Ascending aorta (tissue), 2 donors: ENCODE measurements at regions not wholly inside any gene's neighbourhood (a gene's known extent, or its start where the extent isn't known, plus 50 kb on each side); places are given as distances from the start of the nearest gene placed in this dataset.

ENCODE experiments used
- DNase-seq, 2 donors: peaks; one replicate each; pipeline ENCODE4 v3.0.0-alpha.2; 2019; ENCODE audit warnings: low spot score in 2 of 2
- H3K27ac ChIP-seq, 2 donors: fragments of 200-600 bp; sonication (generic); one replicate each; pipeline ENCODE4 v1.5.1; 2016 to 2017; ENCODE audit warnings: mild to moderate bottlenecking in 1 of 2
- H3K27me3 ChIP-seq: fragments of 200-600 bp; sonication (generic); one replicate; pipeline ENCODE4 v1.5.1; 2017
- H3K36me3 ChIP-seq, 2 donors: fragments of 200-600 bp; sonication (generic); one replicate each; pipeline ENCODE4 v1.5.1; 2016
- H3K4me1 ChIP-seq, 2 donors: fragments of 200-600 bp; sonication (generic); one replicate each; pipeline ENCODE4 v1.5.1; 2016 to 2017; ENCODE audit warnings: mild to moderate bottlenecking in 1 of 2
- H3K4me3 ChIP-seq, 2 donors: fragments of 200-600 bp; sonication (generic); one replicate each; pipeline ENCODE4 v1.5.1; 2016 to 2017; ENCODE audit warnings: mild to moderate bottlenecking in 1 of 2
- H3K9me3 ChIP-seq, 2 donors: fragments of 200-600 bp; sonication (generic); one replicate each; pipeline ENCODE4 v1.5.1; 2016
- intact Hi-C: fragments of 100-400 bp; cut with DNase I; formaldehyde crosslinking; loops from one replicate; pipeline ENCODE4 v1.15.1; 2023
- TF ChIP-seq, protein P1 (sequence below), 3 experiments: fragments of 200-600 bp in 2 of 3; fragments of 450-650 bp in 1 of 3; sonication (generic) in 2 of 3; IDR thresholded peaks; one replicate each; pipeline ENCODE4 v1.5.1; 2016 to 2019; ENCODE audit warnings: antibody characterized with exemption in 3 of 3, mild to moderate bottlenecking in 1 of 3, moderate library complexity in 1 of 3

DNA sequence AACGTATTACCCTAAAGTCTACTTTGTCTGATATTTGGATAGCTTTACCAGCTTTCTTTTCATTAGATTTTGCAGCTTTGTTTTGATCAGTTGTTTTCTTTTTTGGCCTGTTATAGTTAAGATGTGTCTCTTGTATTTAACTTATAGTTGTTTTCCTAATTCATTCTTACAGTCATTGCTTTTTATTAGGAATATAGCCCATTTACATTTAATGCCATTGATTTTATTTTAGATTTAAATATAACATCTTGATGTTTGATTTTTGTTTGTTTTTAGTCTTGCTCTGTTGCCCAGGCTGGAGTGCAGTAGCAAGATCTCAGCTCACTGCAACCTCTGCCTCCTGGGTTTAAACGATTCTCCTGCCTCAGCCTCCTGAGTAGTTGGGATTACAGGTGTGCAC is 215.9 kb upstream of the HDAC4 start:
- no peak for DNase-seq

DNA sequence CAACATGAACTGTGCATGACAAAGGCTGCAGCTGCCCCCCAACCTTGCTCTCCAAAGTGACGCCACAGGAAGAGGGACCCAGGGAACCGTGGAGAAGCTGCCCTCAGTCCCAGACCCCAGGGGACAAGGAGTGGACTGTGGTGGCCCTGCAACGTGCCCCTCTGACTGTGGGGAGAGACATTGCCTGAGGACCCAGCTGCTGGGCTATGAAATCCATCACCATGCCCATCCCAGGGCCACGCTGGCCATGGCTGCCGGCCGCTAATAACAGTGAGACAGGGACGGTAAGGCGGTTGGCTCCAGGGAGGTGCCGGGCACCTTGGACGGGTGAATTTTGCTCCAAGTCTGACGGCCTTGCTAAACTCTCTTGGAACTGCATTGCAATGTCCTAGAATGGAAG is 211.3 kb upstream of the HDAC4 start:
- TF ChIP-seq, protein P1, sequence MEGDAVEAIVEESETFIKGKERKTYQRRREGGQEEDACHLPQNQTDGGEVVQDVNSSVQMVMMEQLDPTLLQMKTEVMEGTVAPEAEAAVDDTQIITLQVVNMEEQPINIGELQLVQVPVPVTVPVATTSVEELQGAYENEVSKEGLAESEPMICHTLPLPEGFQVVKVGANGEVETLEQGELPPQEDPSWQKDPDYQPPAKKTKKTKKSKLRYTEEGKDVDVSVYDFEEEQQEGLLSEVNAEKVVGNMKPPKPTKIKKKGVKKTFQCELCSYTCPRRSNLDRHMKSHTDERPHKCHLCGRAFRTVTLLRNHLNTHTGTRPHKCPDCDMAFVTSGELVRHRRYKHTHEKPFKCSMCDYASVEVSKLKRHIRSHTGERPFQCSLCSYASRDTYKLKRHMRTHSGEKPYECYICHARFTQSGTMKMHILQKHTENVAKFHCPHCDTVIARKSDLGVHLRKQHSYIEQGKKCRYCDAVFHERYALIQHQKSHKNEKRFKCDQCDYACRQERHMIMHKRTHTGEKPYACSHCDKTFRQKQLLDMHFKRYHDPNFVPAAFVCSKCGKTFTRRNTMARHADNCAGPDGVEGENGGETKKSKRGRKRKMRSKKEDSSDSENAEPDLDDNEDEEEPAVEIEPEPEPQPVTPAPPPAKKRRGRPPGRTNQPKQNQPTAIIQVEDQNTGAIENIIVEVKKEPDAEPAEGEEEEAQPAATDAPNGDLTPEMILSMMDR (IDR thresholded peaks at IDR 0.05) = no peak
- H3K36me3 ChIP-seq = no peaks in the 10 kb centered on the region
- peaks cover 0 to 8% of the 10 kb centered on the region in 2 donors for H3K9me3 ChIP-seq
- DNase-seq = peak in 1 of 2 donors; percentile 41
- H3K27ac ChIP-seq = no peak overlapping the region
- H3K27me3 ChIP-seq = no peaks in the 10 kb centered on the region
- intact Hi-C loops = no loop called here
- no peaks in the 10 kb centered on the region for H3K4me1 ChIP-seq
- H3K4me3 ChIP-seq = no peak overlapping the region

More for the DNA sequence above, 215.9 kb upstream of the HDAC4 start:
- Histone ChIP-seq H3K36me3 (no peaks in the 10 kb centered on the region), H3K9me3 (peaks cover 0 to 15% of the 10 kb centered on the region in 2 donors), H3K4me3 (no peak overlapping the region), H3K27ac (no peak overlapping the region), H3K27me3 (no peaks in the 10 kb centered on the region), H3K4me1 (no peaks in the 10 kb centered on the region)
- intact Hi-C loops = no loop called here
- TF ChIP-seq, protein P1 (IDR thresholded peaks at IDR 0.05) = no peak

DNA sequence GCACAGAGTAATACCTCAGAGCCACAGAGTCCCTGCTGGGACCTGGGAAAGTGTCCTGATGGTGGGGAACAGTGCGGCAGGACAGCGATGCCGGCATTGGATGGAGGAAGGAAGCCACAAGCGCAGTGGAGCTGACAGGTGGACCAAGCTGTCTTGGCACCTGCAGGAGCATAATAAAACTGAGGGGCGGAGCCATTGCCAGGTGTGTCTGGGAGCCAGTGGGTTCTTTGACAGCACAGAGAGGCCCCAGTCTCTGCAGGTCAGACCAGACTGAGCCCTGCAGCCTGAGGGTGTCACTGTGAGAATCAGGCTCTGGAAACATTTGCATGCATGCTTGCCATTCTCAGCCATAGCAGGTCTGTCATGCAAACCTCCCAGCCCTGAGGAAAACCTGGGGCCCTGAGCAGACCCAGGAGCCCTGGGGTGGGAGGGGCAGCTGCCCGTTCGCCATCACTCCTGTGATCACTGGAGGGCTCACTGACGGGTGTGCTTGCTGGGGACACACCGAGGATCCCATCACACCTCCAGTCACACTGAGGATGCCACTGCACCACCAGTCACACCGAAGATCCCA is 210.5 kb upstream of the HDAC4 start:
- Histone ChIP-seq H3K27me3 (no peaks in the 10 kb centered on the region), H3K27ac (no peak overlapping the region), H3K36me3 (no peaks in the 10 kb centered on the region), H3K4me3 (no peak overlapping the region), H3K4me1 (no peaks in the 10 kb centered on the region), H3K9me3 (peaks cover 0 to 2% of the 10 kb centered on the region in 2 donors)
- intact Hi-C loops = no loop called here
- DNase-seq = peak in 1 of 2 donors; percentile 45
- TF ChIP-seq, protein P1 (IDR thresholded peaks at IDR 0.05) = no peak

DNA sequence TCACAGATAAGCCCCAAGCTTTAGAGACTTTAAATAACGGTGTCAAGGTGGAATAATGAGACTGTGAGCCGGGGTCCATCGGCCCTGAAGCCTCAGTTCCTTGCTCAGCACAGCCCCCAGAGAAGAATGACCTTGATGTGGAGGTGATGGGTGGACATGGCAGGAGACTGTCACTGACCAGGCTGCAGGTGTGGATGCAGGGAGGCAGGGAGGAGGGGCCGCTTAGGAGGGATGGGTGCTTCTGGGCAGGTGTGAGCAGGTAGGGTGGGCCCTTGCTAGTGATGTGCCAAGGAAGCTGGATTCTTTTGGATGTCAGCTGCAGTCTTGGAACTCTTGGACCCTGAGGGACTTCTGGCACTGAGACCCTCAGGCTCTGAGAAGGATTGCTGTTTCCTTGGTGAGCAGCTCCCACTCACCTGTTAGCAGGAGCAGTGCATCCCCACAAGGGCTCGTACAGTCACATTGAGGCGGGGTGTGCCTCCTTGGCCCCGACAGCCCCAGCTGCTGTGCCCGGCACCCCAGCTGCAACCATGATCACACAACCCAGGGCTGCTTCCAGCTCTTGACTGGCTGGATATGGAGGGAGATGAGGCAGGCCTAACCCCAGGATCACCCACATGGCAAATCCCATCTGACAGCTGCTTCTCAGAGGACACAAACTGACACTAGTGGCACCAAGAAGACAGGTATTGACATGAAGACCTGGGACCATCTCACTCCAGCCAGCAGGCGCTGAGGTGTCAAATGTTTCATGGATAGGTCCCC is 209.8 kb upstream of the HDAC4 start:
- intact Hi-C loops = no loop called here
- DNase-seq = peak in 1 of 2 donors; percentile 35
- Histone ChIP-seq H3K27ac (no peak overlapping the region), H3K36me3 (no peaks in the 10 kb centered on the region), H3K4me3 (no peak overlapping the region), H3K4me1 (no peaks in the 10 kb centered on the region), H3K27me3 (no peaks in the 10 kb centered on the region), H3K9me3 (no peaks in the 10 kb centered on the region)
- TF ChIP-seq, protein P1 (IDR thresholded peaks at IDR 0.05) = no peak

DNA sequence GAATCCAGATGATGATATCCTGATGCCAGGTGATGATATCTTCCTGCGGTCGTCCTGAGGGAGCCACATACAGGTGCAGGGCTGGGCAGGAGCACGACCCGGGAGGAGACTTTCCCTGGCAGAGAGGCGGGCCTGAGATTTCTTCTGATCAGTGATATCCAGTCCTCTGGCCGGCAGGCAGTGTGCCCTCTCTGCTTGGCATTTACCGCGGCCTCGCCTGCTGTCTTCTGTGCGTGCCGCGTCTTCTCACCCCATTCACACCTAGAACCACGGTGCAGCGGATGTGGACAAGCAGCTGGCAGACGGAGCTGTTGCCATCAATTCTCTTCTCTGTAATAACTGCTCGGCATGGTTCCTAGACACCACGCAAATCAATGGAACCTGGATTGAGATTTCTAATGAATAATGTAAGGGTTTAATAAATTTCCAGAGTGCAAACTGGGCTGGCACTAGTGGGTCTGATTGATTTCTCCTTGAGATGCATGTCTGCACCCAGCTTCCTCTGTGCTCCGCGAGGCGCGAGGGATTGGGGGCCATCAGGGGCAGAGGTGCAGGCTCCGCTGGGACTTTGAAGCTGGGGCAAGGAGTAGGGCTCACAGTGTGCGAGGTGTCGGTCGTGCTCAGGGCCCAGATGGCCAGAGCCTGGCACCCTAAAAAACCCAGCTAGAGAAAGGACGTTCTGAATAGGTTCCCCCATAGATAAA is 208.9 kb upstream of the HDAC4 start:
- TF ChIP-seq, protein P1 (IDR thresholded peaks at IDR 0.05) = no peak
- no peaks in the 10 kb centered on the region for H3K27me3 ChIP-seq
- no peaks in the 10 kb centered on the region for H3K4me1 ChIP-seq
- no peaks in the 10 kb centered on the region for H3K36me3 ChIP-seq
- H3K27ac ChIP-seq = no peak overlapping the region
- no peak overlapping the region for H3K4me3 ChIP-seq
- no peaks in the 10 kb centered on the region for H3K9me3 ChIP-seq
- peak in 1 of 2 donors; percentile 59 for DNase-seq
- intact Hi-C loops = no loop called here
